Memory B cell (primary cell): ENCODE measurements at regions not wholly inside any gene's neighbourhood (a gene's known extent, or its start where the extent isn't known, plus 50 kb on each side); places are given as distances from the start of the nearest gene placed in this dataset.
A peak's percentile ranks its signal among the peaks of the same experiment; 100 is the strongest.

Source experiments
- ATAC-seq: fragments of 150-1000 bp; cut with Tn5 transposase; 2 replicates; pipeline ENCODE4 v1.10.0; 2021; ENCODE audit warnings: low read depth, mild to moderate bottlenecking, moderate library complexity
- DNase-seq, 2 donors: peaks; one replicate each; pipeline ENCODE4 v3.0.0; 2022; ENCODE audit warnings: low spot score in 2 of 2
- H3K27ac Mint-ChIP-seq: one replicate; pipeline ENCODE4 v1.8.0; 2022; ENCODE audit warnings: mild to moderate bottlenecking, moderate library complexity, mixed read lengths
- H3K27me3 Mint-ChIP-seq: one replicate; pipeline ENCODE4 v1.8.0; 2022; ENCODE audit warnings: mixed read lengths
- H3K36me3 Mint-ChIP-seq: one replicate; pipeline ENCODE4 v1.8.0; 2022; ENCODE audit warnings: mild to moderate bottlenecking, mixed read lengths
- H3K4me1 Mint-ChIP-seq: one replicate; pipeline ENCODE4 v1.8.0; 2022; ENCODE audit warnings: mixed read lengths
- H3K4me3 Mint-ChIP-seq: one replicate; pipeline ENCODE4 v1.8.0; 2022; ENCODE audit warnings: mild to moderate bottlenecking, moderate library complexity, mixed read lengths
- H3K9me3 Mint-ChIP-seq: one replicate; pipeline ENCODE4 v1.8.0; 2022; ENCODE audit warnings: mixed read lengths

- H3K36me3 Mint-ChIP-seq, result no peaks in the 10 kb centered on the region
- H3K4me3 Mint-ChIP-seq, result no peak overlapping the region
- ATAC-seq, result no peak
- no peak overlapping the region for H3K27ac Mint-ChIP-seq
- DNase-seq, result no peak
- H3K27me3 Mint-ChIP-seq, result no peaks in the 10 kb centered on the region
- H3K9me3 Mint-ChIP-seq, result no peaks in the 10 kb centered on the region
- H3K4me1 Mint-ChIP-seq, result no peaks in the 10 kb centered on the region
Measured at GRCh38 chr1:81314513-81315233, 486.1 kb upstream of the ADGRL2 start.

- Mint-ChIP-seq H3K27ac (no peak overlapping the region), H3K27me3 (no peaks in the 10 kb centered on the region), H3K4me1 (no peaks in the 10 kb centered on the region), H3K9me3 (no peaks in the 10 kb centered on the region), H3K4me3 (no peak overlapping the region), H3K36me3 (no peaks in the 10 kb centered on the region)
- ATAC-seq (no peak), DNase-seq (no peak)
Measured at GRCh38 chr1:81313289-81313688, 487.4 kb upstream of the ADGRL2 start.

- H3K27me3 Mint-ChIP-seq, result no peaks in the 10 kb centered on the region
- H3K36me3 Mint-ChIP-seq, result no peaks in the 10 kb centered on the region
- H3K9me3 Mint-ChIP-seq, result no peaks in the 10 kb centered on the region
- no peaks in the 10 kb centered on the region for H3K4me1 Mint-ChIP-seq
- no peak overlapping the region for H3K27ac Mint-ChIP-seq
- no peak overlapping the region for H3K4me3 Mint-ChIP-seq
- DNase-seq (no peak), ATAC-seq (no peak)
Measured at GRCh38 chr1:81312272-81312754, 488.4 kb upstream of the ADGRL2 start.

- no peaks in the 10 kb centered on the region for H3K27me3 Mint-ChIP-seq
- no peak for DNase-seq
- no peak for ATAC-seq
- H3K27ac Mint-ChIP-seq, result no peak overlapping the region
- H3K9me3 Mint-ChIP-seq, result no peaks in the 10 kb centered on the region
- no peaks in the 10 kb centered on the region for H3K4me1 Mint-ChIP-seq
- no peak overlapping the region for H3K4me3 Mint-ChIP-seq
- no peaks in the 10 kb centered on the region for H3K36me3 Mint-ChIP-seq
Measured at GRCh38 chr1:81310250-81310649, 490.5 kb upstream of the ADGRL2 start.

GRCh38 chr1:81308191-81308590 lies 492.5 kb upstream of the ADGRL2 start:
- H3K9me3 Mint-ChIP-seq, result no peaks in the 10 kb centered on the region
- ATAC-seq (no peak), DNase-seq (no peak)
- no peak overlapping the region for H3K4me3 Mint-ChIP-seq
- no peaks in the 10 kb centered on the region for H3K4me1 Mint-ChIP-seq
- no peaks in the 10 kb centered on the region for H3K36me3 Mint-ChIP-seq
- H3K27me3 Mint-ChIP-seq, result peaks cover under 1% of the 10 kb centered on the region
- no peak overlapping the region for H3K27ac Mint-ChIP-seq

GRCh38 chr1:81307786-81308185 lies 492.9 kb upstream of the ADGRL2 start:
- DNase-seq (no peak), ATAC-seq (no peak)
- Mint-ChIP-seq H3K27me3 (peaks cover 3% of the 10 kb centered on the region), H3K36me3 (no peaks in the 10 kb centered on the region), H3K4me1 (no peaks in the 10 kb centered on the region), H3K9me3 (no peaks in the 10 kb centered on the region), H3K4me3 (no peak overlapping the region), H3K27ac (no peak overlapping the region)

GRCh38 chr1:81305997-81306452 lies 494.7 kb upstream of the ADGRL2 start:
- DNase-seq, result no peak
- Mint-ChIP-seq H3K36me3 (no peaks in the 10 kb centered on the region), H3K4me1 (no peaks in the 10 kb centered on the region), H3K27ac (no peak overlapping the region), H3K9me3 (no peaks in the 10 kb centered on the region), H3K27me3 (peaks cover 4% of the 10 kb centered on the region), H3K4me3 (no peak overlapping the region)
- ATAC-seq, result peak; percentile 53

- ATAC-seq (no peak), DNase-seq (no peak)
- no peak overlapping the region for H3K4me3 Mint-ChIP-seq
- H3K9me3 Mint-ChIP-seq, result no peaks in the 10 kb centered on the region
- peaks cover 6% of the 10 kb centered on the region for H3K27me3 Mint-ChIP-seq
- no peak overlapping the region for H3K27ac Mint-ChIP-seq
- H3K4me1 Mint-ChIP-seq, result no peaks in the 10 kb centered on the region
- H3K36me3 Mint-ChIP-seq, result no peaks in the 10 kb centered on the region
Measured at GRCh38 chr1:81304187-81304586, 496.5 kb upstream of the ADGRL2 start.

- no peaks in the 10 kb centered on the region for H3K4me1 Mint-ChIP-seq
- H3K36me3 Mint-ChIP-seq, result no peaks in the 10 kb centered on the region
- H3K27me3 Mint-ChIP-seq, result peaks cover 6% of the 10 kb centered on the region
- H3K27ac Mint-ChIP-seq, result no peak overlapping the region
- no peaks in the 10 kb centered on the region for H3K9me3 Mint-ChIP-seq
- H3K4me3 Mint-ChIP-seq, result no peak overlapping the region
- DNase-seq, result no peak
- no peak for ATAC-seq
Measured at GRCh38 chr1:81299892-81300291, 500.8 kb upstream of the ADGRL2 start.

GRCh38 chr1:81298266-81298665 lies 502.5 kb upstream of the ADGRL2 start:
- H3K4me3 Mint-ChIP-seq, result no peak overlapping the region
- peaks cover 6% of the 10 kb centered on the region for H3K27me3 Mint-ChIP-seq
- no peak overlapping the region for H3K27ac Mint-ChIP-seq
- no peaks in the 10 kb centered on the region for H3K9me3 Mint-ChIP-seq
- no peak for ATAC-seq
- no peaks in the 10 kb centered on the region for H3K36me3 Mint-ChIP-seq
- no peaks in the 10 kb centered on the region for H3K4me1 Mint-ChIP-seq
- DNase-seq, result no peak

GRCh38 chr1:81296601-81297000 lies 504.1 kb upstream of the ADGRL2 start:
- Mint-ChIP-seq H3K4me1 (no peaks in the 10 kb centered on the region), H3K4me3 (no peak overlapping the region), H3K9me3 (no peaks in the 10 kb centered on the region), H3K36me3 (no peaks in the 10 kb centered on the region), H3K27ac (no peak overlapping the region), H3K27me3 (peaks cover 3% of the 10 kb centered on the region)
- DNase-seq (no peak), ATAC-seq (no peak)

GRCh38 chr1:81290326-81290725 lies 510.4 kb upstream of the ADGRL2 start:
- no peak overlapping the region for H3K27ac Mint-ChIP-seq
- no peak for ATAC-seq

GRCh38 chr1:81288689-81289088 lies 512.0 kb upstream of the ADGRL2 start:
- Mint-ChIP-seq H3K4me1 (no peaks in the 10 kb centered on the region), H3K4me3 (no peak overlapping the region), H3K27me3 (no peaks in the 10 kb centered on the region), H3K36me3 (no peaks in the 10 kb centered on the region), H3K9me3 (no peaks in the 10 kb centered on the region), H3K27ac (no peak overlapping the region)
- DNase-seq, result no peak
- no peak for ATAC-seq

More at GRCh38 chr1:81290326-81290725, 510.4 kb upstream of the ADGRL2 start:
- H3K27me3 Mint-ChIP-seq, result no peaks in the 10 kb centered on the region
- DNase-seq, result no peak
- H3K4me3 Mint-ChIP-seq, result no peak overlapping the region
- no peaks in the 10 kb centered on the region for H3K9me3 Mint-ChIP-seq
- H3K36me3 Mint-ChIP-seq, result no peaks in the 10 kb centered on the region
- no peaks in the 10 kb centered on the region for H3K4me1 Mint-ChIP-seq

GRCh38 chr1:81287411-81288080 lies 513.2 kb upstream of the ADGRL2 start:
- H3K4me3 Mint-ChIP-seq, result no peak overlapping the region
- H3K9me3 Mint-ChIP-seq, result no peaks in the 10 kb centered on the region
- no peak overlapping the region for H3K27ac Mint-ChIP-seq
- ATAC-seq (no peak), DNase-seq (no peak)
- no peaks in the 10 kb centered on the region for H3K36me3 Mint-ChIP-seq
- no peaks in the 10 kb centered on the region for H3K4me1 Mint-ChIP-seq
- H3K27me3 Mint-ChIP-seq, result no peaks in the 10 kb centered on the region

- Mint-ChIP-seq H3K9me3 (no peaks in the 10 kb centered on the region), H3K27ac (no peak overlapping the region), H3K4me1 (no peaks in the 10 kb centered on the region), H3K4me3 (no peak overlapping the region), H3K27me3 (no peaks in the 10 kb centered on the region), H3K36me3 (no peaks in the 10 kb centered on the region)
- no peak for DNase-seq
- no peak for ATAC-seq
Measured at GRCh38 chr1:81270051-81270450, 530.7 kb upstream of the ADGRL2 start.
